GM21528 (cell line): ENCODE measurements at regions not wholly inside any gene's neighbourhood (a gene's known extent, or its start where the extent isn't known, plus 50 kb on each side); places are given as distances from the start of the nearest gene placed in this dataset.

Experiments
- ATAC-seq: cut with Tn5 transposase; IDR thresholded peaks from one replicate; pipeline ENCODE4 v1.9.1; 2021; ENCODE audit warnings: mild to moderate bottlenecking, moderate library complexity; ENCODE audit not compliant: unreplicated experiment, low FRiP score

- no peak for ATAC-seq
These were observed 436.3 kb downstream of the VRK1 start for GRCh38 chr14:97233319-97233985.

- no peak for ATAC-seq
These were observed 449.5 kb downstream of the VRK1 start for GRCh38 chr14:97246648-97247047.

- no peak for ATAC-seq
These were observed 451.8 kb downstream of the VRK1 start for GRCh38 chr14:97248973-97249372.

GRCh38 chr14:97250931-97251330 lies 453.7 kb downstream of the VRK1 start:
- no peak for ATAC-seq

GRCh38 chr14:97251491-97252155 lies 454.4 kb downstream of the VRK1 start:
- no peak for ATAC-seq

- no peak for ATAC-seq
These were observed 456.6 kb downstream of the VRK1 start for GRCh38 chr14:97253756-97254155.

GRCh38 chr14:97262336-97262735 lies 465.2 kb downstream of the VRK1 start:
- ATAC-seq: no peak

DNA sequence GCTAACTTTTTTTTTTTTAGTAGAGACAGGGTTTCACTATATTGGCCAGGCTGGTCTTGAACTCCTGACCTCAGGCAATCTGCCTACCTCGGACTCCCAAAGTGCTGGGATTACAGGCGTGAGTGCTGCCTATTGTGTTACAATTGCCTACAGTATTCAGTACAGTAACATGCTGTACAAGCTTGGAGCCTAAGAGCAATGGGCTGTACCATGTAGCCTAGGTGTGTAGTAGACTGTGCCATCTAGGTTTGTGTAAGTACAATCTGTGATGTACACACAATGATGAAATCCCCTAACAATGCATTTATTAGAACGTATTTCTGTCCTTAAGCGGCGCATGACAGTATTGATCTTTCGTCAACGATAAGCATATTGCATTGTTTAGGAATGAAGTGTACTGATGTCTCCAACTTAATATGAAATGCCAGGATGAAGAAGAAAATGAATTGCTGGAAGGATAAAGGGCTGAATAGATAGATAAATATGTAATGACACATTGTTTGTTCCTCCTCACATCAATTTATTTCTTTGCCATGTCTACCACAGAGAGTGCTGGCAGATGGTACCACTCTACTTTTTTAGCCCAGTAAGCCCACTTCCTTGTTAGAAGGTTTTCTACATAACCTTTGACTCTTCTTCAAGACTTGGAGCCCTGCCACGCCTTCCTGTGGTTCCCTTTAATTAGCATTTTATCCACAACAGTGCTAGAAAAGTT lies 467.5 kb downstream of the VRK1 start:
- ATAC-seq: no peak

- no peak for ATAC-seq
These were observed 469.5 kb downstream of the VRK1 start for GRCh38 chr14:97266653-97267052.

DNA sequence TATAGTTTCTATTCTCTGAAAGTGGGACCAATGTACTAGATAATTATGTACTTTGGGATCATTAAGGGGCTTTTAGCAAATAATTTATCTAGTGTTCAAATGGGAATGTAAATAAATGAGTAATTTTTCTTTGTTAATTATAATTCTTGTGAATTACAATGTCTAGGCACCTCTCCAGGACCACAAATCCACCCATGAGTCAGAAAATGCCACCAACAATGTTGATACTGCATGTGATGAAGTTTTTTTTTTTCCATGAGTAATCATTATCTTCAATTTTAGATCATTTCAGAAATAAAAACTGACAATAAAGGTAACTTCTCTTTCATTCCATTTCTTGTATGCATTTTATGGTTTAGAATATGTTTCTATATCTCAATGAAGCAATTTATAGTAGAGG lies 470.3 kb downstream of the VRK1 start:
- ATAC-seq: no peak

DNA sequence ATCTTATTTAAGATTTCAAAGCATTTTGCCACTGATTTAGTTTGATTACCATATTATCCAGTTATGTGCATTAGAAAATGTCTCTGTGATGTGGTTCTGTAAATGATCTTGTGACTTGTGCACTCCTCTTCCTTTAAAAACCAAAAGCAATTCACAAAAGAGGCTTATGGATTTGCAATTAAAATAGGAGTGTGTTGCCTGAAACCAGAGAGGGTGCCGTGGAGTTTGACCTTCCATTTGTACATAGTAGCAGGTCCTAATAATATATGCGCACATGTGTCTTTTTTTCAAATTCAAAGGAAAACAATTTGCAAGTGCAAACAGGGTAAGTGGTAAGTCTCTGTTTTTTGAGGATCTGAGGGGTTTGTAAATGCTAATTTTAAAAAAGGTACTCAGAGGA lies 470.9 kb downstream of the VRK1 start:
- no peak for ATAC-seq

- ATAC-seq: no peak
These were observed 473.1 kb downstream of the VRK1 start for GRCh38 chr14:97270308-97270707.

DNA sequence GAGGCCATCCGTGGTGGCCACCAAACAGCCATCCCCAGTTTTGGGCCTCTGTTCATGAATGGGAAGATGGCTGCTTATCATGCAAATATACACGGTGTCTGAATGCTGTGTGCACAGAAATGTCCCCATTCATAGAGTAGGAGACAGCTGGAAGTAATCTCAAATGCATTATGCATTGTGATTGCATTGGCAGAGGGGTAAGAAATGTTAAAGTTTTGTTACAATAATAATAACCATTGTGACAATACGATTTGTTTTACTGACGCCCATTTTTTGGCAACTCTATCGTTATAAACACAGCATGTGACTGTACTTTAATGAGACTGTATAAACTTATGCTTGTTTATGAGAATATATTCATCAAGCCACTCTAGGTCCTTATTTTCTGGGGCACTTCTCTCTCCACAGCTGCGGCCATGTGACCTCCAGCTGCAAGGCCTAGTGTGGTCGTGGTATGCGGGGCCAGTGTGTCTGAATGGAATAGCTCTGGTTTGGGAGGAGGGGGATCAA lies 474.3 kb downstream of the VRK1 start:
- ATAC-seq: no peak

GRCh38 chr14:97273540-97273939 lies 476.4 kb downstream of the VRK1 start:
- no peak for ATAC-seq

DNA sequence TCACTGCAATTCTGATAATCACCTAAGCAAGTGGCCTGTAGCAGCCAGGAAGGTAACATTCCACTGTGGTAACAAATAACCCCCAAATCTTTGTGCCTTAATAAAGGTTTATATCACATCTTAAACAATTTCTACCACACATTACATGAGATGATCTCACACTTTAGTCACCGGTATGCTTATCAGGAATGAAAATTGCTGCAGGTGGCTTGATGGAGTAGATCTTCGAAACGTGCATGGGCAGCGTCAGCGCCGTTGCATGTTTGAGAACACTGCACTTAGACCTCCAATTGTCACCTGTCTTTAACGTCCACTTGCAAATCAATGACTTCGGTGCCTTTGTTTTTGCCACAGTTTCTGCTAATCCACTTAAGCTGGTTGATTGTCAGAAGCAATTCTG lies 477.4 kb downstream of the VRK1 start:
- ATAC-seq: no peak

DNA sequence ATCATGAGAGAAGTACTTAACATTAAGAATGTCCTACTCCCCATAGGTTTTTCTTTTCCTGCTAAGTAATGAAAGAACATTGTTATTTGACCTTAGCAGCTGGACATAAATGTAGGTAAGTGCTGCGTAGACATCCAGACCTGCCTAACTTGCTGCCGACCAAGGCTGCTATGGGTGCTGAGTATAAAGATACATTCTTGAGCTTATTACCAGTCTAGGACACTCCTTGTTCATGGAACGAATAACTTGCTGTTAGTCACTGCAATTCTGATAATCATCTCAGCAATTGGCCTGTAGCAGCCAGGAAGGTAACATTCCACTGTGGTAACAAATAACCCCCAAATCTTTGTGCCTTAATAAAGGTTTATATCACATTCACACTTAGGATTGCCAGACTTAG lies 478.1 kb downstream of the VRK1 start:
- ATAC-seq: no peak

- no peak for ATAC-seq
These were observed 479.4 kb downstream of the VRK1 start for GRCh38 chr14:97276573-97276972.

DNA sequence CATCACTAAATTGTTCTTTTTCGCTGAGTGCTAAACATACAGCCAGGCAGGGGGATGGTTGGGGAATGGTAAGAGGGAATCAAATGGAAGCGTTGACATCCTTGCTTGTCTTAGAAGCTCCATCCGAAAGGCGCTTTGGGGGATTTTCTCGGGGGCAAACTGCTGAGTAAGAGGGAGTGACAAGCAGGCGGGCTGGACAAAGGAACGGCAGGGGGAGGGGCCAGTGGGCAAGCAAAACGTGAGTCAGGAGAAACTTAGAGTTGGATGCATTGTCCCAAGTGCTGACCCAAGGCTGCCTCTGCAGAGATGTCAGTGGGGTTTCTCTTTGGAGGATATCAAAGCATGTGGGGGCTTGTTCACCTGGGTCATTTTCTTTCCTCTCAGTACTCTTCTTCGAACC lies 480.5 kb downstream of the VRK1 start:
- no peak for ATAC-seq

DNA sequence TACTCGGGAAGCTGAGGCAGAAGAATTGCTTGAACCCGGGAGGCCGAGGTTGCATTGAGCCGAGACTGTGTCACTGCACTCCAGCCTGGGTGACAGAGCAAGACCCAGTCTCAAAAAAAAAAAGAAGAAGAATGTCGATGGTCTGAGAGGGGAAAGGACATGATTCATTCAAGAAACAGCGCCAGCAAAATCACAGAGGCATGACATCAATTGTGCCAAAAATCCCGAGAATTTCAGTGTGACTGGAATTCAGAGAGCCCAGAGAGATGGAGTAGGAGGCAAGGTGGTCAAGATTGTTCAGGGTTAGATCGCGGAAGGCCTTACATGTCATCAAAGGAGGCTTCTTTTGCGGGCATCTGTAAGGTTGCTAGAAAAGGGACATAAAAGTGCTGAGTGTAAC lies 483.3 kb downstream of the VRK1 start:
- ATAC-seq: no peak

DNA sequence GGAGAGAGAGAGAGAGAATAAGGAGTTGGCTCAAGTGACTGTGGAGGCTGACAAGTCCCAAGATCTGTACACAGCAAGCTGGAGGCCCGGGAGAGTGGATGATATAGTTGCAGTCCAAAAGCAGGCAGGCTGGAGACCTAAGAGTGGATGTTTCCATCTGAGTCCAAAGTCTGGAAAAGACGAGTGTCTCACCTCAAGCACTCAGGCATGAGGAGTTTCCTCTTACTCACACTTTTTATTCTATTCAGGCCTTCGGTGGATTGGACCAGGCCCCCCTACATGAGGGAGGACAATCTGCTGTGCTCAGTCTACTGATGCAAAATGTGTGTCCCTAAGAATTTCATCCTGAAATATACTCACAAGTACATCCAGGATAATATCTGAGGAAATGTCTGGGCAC lies 484.6 kb downstream of the VRK1 start:
- no peak for ATAC-seq

DNA sequence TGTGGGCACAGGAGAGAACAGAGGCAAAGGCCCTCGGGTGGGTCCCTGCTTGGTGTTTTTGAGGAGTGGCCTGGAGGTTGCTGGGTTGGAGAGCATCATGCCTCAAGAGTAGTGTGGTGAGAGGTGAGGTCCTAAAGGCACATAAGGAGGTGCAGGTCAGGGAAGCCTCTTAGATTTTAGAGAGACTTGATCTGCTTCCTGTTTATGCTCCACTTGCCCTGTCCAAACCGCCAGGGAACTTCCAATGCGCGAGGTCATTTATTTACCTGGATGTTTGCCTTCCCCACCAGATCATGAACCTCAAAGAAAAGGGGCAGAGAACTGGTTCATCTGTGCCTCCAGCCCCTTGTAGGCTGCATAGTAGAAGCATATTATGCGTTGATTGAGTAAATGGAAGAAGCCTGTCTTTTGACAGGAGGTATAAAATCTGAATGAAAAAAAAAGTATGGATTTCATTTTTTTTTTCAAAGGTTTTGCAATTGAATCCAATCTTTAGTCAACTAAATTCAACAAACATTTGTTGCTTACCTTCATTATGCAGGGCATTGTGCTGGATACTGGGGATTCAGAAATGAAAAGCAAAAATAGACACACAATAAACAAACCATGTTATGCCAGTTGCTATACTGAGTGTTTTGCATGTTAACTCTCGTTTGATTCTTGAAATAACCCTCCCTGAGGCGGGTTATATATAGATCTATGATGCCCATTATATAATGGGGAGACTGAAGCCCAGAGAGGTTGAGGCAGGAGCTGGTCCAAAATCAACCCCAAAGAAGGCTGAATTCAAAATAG lies 485.2 kb downstream of the VRK1 start:
- ATAC-seq: no peak
